ENCODE measurements at regions not wholly inside any gene's neighbourhood (a gene's known extent, or its start where the extent isn't known, plus 50 kb on each side); places are given as distances from the start of the nearest gene placed in this dataset.

DNA sequence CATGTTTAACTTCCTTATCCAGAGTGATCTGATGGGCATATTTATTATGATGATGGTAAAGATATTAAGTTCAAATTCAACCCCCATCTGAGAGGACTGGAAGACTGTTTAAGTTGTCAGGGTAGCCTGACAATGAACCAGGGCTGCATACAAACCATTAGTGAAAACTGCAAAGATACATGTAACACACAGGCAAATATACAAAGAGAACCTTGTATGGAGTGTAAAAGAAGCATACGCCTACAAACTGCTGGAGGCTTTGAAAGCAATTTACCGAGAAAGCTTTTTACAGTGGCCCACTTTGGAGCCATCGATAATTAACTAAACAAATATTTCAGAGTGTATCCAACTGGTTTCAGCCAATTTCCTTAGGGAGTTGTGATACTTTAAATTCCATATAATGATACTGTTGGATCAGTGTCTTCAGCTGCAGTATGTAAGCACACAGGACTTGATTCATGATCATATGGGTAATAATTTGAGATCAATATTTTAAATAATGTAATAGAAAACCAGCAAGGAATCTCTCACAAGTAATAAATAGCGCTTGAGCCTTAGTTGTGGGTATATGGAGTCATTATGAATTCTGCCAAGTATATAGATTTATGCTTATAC lies 231.5 kb upstream of the SPRY2 start:
- Histone ChIP-seq H3K36me3 (ENCODE audit: control insufficient read depth, insufficient read depth, low read length) (no peaks in the 10 kb centered on the region), H3K9ac (ENCODE audit: low read depth, low read length) (no peak overlapping the region), H3K27me3 (ENCODE audit: control insufficient read depth, insufficient read depth, low read length) (no peaks in the 10 kb centered on the region), H4K8ac (ENCODE audit: low read depth in 2 of 2, low read length in 2 of 2) (no peak overlapping the region), H3K4me3 (ENCODE audit: insufficient read depth, low read depth, low read length) (no peak overlapping the region), H2AK5ac (ENCODE audit: low read depth, low read length) (no peak overlapping the region), H3K9me1 (ENCODE audit: insufficient read depth, low read length) (no peaks in the 10 kb centered on the region), H2BK15ac (ENCODE audit: low read depth, low read length) (no peak overlapping the region), H2AK9ac (replicated peaks; ENCODE audit: low read depth, low read length, poor library complexity) (no peak overlapping the region), H2AFZ (replicated peaks; ENCODE audit: low read length, poor library complexity) (no peak overlapping the region), H4K20me1 (ENCODE audit: insufficient read depth, low read length) (no peaks in the 10 kb centered on the region), H3K4me2 (ENCODE audit: low read depth, low read length) (no peak overlapping the region), H4K5ac (ENCODE audit: low read depth, low read length) (no peak overlapping the region), H3K14ac (replicated peaks; ENCODE audit: low read depth, low read length) (no peak overlapping the region), H3K9me3 (ENCODE audit: control insufficient read depth, insufficient read depth, low read length) (no peaks in the 10 kb centered on the region; the same call in 1 of the 2 replicates), H2BK120ac (ENCODE audit: low read depth, low read length) (no peak overlapping the region), H3K56ac (ENCODE audit: extremely low read depth, insufficient read depth, low read length) (no peak overlapping the region), H2BK5ac (ENCODE audit: low read depth, low read length, poor library complexity, severe bottlenecking) (no peak overlapping the region), H3K27ac (ENCODE audit: insufficient read depth, low read length) (no peak overlapping the region), H2BK20ac (ENCODE audit: low read depth, low read length) (no peak overlapping the region), H3K18ac (ENCODE audit: low read depth, low read length) (no peak overlapping the region), H3K4me1 (ENCODE audit: control insufficient read depth, insufficient read depth, low read length) (no peaks in the 10 kb centered on the region), H3K23ac (ENCODE audit: low read depth, low read length) (no peak overlapping the region), H4K91ac (ENCODE audit: insufficient read depth, low read depth, low read length) (no peak overlapping the region), H3K4ac (ENCODE audit: low read depth, low read length) (no peak overlapping the region), H3K79me1 (ENCODE audit: low read depth in 1 of 2, low read length in 2 of 2) (no peaks in the 10 kb centered on the region)
- in situ Hi-C loops (cut with MboI; ENCODE audit: low sequenced_read_pairs) (no loop called here), dilution Hi-C loops (cut with HindIII; ENCODE audit: low sequenced_read_pairs, unreplicated experiment) (no loop called here), intact Hi-C loops (cut with micrococcal nuclease) (no loop called here)
- WGBS, 2 experiments (ENCODE audit: extremely low coverage in 2 of 2, insufficient read length in 1 of 2): no CpG with 5 or more reads among the region's 4 CpGs
- ChIA-PET CTCF (no interaction called here), POLR2A (ENCODE audit: unreplicated experiment) (no interaction called here)
- BruUV-seq (replicated peaks): no TSS peak
- TF ChIP-seq CEBPB (IDR thresholded peaks at IDR 0.05; ENCODE audit: low read depth, low read length) (no peak), BHLHE40 (IDR thresholded peaks at IDR 0.05; ENCODE audit: low read depth, low read length) (no peak), RFX5 (IDR thresholded peaks at IDR 0.05; ENCODE audit: low read depth, low read length) (no peak), MAFK (IDR thresholded peaks at IDR 0.05; ENCODE audit: low read depth, low read length) (no peak), MXI1 (IDR thresholded peaks at IDR 0.05; ENCODE audit: borderline replicate concordance, low read depth, low read length) (no peak), POLR2A (IDR thresholded peaks at IDR 0.05; ENCODE audit: low read depth, low read length) (no peak), SMC3 (IDR thresholded peaks at IDR 0.05; ENCODE audit: low read depth, low read length) (no peak), FOS (IDR thresholded peaks at IDR 0.05; ENCODE audit: low read depth, low read length) (no peak), RCOR1 (IDR thresholded peaks at IDR 0.05; ENCODE audit: insufficient replicate concordance, low read length) (no peak), RAD21 (IDR thresholded peaks at IDR 0.05; ENCODE audit: low read length) (no peak), NFE2L2 (IDR thresholded peaks at IDR 0.05; ENCODE audit: low read depth, low read length) (no peak), MAZ (IDR thresholded peaks at IDR 0.05; ENCODE audit: borderline replicate concordance, low read depth, low read length) (no peak), CHD1 (IDR thresholded peaks at IDR 0.05; ENCODE audit: low read depth, low read length) (no peak)
- TF ChIP-seq, protein P1, sequence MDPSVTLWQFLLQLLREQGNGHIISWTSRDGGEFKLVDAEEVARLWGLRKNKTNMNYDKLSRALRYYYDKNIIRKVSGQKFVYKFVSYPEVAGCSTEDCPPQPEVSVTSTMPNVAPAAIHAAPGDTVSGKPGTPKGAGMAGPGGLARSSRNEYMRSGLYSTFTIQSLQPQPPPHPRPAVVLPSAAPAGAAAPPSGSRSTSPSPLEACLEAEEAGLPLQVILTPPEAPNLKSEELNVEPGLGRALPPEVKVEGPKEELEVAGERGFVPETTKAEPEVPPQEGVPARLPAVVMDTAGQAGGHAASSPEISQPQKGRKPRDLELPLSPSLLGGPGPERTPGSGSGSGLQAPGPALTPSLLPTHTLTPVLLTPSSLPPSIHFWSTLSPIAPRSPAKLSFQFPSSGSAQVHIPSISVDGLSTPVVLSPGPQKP (IDR thresholded peaks at IDR 0.05; ENCODE audit: borderline replicate concordance, low read depth, low read length): no peak
- TF ChIP-seq, protein P2, sequence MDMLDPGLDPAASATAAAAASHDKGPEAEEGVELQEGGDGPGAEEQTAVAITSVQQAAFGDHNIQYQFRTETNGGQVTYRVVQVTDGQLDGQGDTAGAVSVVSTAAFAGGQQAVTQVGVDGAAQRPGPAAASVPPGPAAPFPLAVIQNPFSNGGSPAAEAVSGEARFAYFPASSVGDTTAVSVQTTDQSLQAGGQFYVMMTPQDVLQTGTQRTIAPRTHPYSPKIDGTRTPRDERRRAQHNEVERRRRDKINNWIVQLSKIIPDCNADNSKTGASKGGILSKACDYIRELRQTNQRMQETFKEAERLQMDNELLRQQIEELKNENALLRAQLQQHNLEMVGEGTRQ (IDR thresholded peaks at IDR 0.05; ENCODE audit: low read depth, low read length): no peak
- TF ChIP-seq, protein P3, sequence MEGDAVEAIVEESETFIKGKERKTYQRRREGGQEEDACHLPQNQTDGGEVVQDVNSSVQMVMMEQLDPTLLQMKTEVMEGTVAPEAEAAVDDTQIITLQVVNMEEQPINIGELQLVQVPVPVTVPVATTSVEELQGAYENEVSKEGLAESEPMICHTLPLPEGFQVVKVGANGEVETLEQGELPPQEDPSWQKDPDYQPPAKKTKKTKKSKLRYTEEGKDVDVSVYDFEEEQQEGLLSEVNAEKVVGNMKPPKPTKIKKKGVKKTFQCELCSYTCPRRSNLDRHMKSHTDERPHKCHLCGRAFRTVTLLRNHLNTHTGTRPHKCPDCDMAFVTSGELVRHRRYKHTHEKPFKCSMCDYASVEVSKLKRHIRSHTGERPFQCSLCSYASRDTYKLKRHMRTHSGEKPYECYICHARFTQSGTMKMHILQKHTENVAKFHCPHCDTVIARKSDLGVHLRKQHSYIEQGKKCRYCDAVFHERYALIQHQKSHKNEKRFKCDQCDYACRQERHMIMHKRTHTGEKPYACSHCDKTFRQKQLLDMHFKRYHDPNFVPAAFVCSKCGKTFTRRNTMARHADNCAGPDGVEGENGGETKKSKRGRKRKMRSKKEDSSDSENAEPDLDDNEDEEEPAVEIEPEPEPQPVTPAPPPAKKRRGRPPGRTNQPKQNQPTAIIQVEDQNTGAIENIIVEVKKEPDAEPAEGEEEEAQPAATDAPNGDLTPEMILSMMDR (conservative IDR thresholded peaks at IDR 0.05; ENCODE audit: low read depth, low read length): no peak
- DNase-seq: no peak
- no peak for ATAC-seq (ENCODE audit: low read depth)

All from IMR-90 (cell line).